SK-MEL-5 (cell line): ENCODE measurements at regions not wholly inside any gene's neighbourhood (a gene's known extent, or its start where the extent isn't known, plus 50 kb on each side); places are given as distances from the start of the nearest gene placed in this dataset.

ENCODE experiments used
- DNase-seq: peaks from one replicate; pipeline ENCODE4 v3.0.0-alpha.2; 2016; ENCODE audit warnings: low read depth, low spot score
- in situ Hi-C: cut with HindIII; loops from 2 replicates; pipeline ENCODE4 v1.10.0; 2016; ENCODE audit warnings: low sequenced_read_pairs, high pct_unique_total_duplicates, low pct_unique_long_range_greater_than_20kb

DNA sequence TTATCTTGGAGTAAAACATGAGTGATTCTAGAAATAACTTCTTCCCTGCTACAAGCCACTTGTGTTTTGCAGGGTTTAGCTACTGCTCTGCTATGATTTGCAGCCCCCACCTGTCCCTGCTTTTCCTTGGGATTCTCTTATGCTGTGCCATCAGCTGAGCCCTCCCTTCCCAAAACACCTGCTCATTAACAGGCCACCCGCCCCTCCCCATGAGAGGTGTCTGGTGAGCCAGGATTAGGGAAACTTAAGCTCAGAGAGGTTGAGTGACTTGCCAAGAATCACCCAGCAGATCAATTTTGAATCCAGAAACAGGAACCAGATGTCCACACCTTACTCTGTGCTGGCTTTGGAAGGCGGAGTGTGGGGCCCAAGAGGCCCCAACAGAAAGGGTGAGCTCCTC lies 111.7 kb upstream of the CXCL14 start:
- in situ Hi-C loops: no loop called here
- no peak for DNase-seq

DNA sequence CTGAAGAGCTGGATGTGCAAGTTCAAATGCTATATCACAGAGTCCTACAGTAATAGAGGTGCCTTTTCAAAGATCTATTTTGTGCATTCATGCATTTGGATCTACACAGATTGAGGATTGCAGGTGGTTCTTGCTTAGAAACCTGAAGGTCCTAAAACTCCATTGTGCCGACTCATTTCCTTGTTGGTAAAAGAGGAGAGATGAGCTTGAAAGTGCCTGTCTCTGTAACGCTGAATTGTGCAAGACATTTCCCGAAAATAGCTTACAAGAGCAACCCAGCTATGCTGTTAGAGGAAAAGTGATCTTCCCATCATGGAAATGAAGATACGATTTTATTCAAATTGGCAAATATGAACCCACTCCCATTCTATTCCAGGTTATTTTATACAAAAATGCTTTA lies 110.7 kb upstream of the CXCL14 start:
- in situ Hi-C loops: no loop called here
- no peak for DNase-seq

DNA sequence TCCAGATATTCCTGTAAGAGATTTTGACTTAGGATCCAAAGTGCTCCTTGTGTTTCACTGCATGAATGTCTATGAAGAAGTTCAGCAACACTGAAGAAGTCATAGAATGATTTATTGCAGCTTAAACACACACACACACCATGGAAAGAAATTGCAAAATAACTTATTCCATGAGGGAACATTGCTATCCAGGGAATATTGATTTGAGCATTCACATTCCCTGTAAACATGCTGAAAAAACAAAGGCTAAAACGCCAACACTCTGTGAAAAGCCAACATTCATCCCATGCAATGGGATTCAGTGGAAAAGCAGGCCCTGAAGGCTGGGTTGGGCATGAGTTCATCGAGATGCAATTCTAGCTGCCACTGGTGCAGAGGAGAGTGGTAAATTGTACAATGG lies 109.6 kb upstream of the CXCL14 start:
- no peak for DNase-seq
- in situ Hi-C loops: no loop called here

DNA sequence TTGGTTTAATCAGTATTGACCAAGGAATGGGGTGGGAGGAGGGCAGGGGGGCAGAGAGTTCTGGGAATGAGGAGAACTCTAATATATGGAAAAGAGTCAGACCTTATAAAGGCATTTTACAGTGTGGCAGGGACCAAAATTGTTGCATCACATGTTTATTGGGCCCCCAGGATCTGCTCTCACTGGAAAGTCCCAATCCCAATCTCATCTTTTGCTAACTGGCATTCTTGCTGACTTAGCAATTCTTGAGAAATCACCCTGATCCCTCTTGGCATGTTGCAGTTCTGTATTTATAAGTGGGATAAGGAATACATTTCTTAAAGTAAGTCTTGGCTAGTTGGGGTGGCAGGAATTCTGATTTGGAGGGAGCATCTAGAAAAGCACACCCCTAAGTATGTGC lies 104.4 kb upstream of the CXCL14 start:
- in situ Hi-C loops: no loop called here
- DNase-seq: no peak

DNA sequence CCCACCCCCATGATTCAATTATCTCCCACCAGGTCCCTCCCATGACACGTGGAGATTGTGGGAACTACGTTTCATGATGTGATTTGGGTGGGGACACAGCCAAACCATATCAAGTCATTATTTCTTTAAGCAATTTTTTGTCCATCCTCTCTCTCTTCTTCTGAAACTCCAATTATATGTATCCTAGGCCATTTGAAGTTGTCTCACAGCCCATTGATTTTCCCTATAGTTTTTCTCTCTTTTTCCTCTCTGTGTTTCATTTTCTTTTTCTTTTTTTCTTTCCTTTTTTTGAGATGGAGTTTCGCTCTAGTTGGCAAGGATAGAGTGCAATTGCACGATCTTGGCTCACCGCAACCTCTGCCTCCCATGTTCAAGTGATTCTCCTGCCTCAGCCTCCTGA lies 101.9 kb upstream of the CXCL14 start:
- DNase-seq: no peak
- in situ Hi-C loops: no loop called here

DNA sequence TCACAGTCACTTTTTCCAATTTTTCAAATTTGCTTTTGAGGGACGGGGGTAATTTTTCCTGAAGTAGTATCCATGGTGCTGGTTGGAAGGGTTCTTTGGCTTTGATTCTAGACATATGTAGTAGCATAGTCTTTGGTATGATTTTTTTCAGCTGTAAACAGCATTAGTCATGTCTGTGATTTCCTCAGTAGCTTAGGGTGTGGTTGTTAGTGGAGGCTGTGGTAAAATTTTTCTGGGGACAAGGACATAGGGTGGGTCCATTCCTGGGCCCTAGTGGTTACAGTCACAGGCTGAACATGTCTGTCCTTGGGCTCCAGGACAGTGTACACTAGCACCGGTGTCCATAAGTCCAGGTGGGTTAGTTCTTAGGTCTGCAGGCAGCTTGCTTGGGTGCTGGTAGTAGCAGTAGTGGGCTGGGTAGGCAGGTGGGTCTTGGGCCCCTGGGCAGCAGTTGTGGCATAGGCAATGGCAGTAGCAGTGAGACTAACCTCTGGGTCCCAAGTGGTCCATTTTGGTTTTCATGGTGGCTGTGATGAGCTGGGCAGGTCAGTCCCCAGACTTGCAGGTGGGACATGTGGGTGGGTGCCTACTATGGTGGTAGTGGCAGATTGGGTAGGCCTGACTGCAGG lies 100.0 kb upstream of the CXCL14 start:
- in situ Hi-C loops: no loop called here
- DNase-seq: no peak

DNA sequence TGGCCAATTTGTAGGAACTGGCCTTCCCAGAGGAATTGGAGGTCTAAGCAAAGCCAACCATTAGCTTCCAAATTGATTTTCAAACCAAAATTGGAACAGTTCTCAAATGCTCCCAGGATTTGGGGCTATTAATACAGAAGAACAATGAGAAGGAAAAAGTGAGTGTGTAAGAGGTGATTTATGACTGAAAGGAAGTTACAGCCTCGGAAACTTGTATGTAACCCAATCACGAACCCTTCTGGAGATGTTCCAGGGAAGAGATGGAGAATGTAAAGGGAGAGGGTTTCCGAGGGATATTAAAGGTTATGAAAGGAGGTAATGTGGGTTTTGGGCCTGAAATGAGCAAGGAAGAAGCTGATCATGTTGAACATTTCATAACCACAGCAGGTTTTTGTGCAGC lies 93.2 kb upstream of the CXCL14 start:
- in situ Hi-C loops: no loop called here

DNA sequence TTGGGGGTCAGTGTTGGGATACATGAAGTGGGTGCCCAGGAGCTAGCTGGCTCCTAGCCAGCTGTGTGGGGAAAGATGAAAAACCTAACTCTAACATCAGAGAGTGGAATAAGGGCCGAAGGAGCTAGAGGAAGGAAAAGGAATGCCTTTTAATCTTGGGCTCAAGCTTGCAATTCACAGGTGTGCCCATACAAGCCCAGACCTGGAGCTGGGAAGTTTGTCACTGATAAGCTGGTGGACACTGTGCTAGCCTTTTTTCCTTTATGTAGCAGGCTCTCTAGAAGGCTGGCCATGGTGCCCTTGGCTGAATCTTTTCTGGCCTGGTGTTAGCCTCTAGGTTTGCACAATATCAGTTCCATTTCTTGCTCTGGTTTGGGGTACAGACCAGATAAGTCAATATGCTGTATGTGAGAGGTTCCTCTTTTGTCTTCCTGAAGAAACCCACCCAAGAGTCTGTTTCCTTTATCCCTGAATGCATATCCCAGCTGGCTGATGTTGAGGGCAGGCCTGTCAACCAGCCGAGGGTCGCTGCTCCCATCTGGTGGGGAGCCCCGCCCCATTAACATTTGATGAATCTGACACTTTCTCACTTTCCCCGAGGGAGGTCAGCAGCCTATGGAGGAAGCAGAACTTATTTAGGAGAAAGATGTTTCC lies 92.4 kb upstream of the CXCL14 start:
- in situ Hi-C loops: no loop called here

More for the DNA sequence above, 93.2 kb upstream of the CXCL14 start:
- DNase-seq: no peak

DNA sequence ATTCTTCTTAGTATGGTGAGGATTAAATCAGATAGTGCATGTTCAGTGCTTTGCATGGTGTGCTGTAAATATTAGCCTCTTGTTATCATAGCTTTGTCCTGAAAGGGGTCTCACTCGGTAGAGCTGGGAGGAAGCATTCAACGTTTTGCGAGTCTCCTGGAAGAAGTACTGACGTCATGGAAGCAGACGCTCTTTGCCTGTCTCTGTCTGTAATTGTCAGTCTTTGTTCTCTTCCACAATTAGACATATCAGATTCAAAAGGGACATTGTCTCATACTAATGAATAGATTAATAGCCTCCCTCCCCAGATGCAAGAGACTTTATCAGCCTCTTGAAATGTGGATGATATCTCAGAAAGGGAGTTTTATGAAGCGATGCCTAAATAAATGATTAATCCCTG lies 91.8 kb upstream of the CXCL14 start:
- in situ Hi-C loops: no loop called here
- DNase-seq: peak; percentile 25

More for the DNA sequence above, 92.4 kb upstream of the CXCL14 start:
- DNase-seq: no peak

DNA sequence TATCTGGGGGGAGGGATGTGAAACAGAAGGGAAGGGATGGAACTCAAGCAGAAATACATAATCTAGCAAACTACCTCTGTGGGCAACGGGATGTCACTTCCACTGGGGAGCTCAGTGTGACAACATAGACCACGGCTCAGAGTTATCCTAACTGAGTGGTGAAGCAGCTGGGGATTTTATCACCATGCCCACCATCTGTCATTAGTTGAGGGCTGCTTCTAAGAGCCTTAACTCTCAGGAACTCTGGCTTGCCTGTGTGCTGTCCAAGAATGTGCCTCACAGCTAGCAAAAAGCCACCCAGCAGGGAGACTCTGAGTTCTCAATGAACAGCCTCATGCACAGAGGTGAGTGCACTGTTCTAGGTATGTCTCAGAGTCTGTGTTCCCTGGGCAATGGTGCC lies 90.6 kb upstream of the CXCL14 start:
- no peak for DNase-seq
- in situ Hi-C loops: no loop called here

DNA sequence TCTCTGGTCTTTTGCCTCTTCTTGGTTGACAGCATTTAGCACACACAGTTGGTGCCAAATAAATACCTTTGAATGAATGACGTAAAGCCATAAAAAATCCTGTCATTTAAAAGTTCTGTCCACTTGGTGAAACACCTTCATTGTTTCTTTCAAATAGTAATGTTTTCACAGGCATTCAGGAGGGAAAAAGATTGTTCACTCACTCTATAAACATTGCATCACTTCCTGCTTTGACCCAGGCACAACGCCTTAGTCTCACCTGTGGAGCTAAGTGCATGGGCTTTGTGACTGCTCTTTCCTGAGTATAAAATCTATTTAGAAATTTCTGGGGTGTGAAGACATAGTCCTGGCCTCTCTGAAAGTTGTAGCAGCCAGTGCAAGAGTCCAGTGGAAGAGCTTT lies 88.9 kb upstream of the CXCL14 start:
- in situ Hi-C loops: no loop called here
- no peak for DNase-seq

DNA sequence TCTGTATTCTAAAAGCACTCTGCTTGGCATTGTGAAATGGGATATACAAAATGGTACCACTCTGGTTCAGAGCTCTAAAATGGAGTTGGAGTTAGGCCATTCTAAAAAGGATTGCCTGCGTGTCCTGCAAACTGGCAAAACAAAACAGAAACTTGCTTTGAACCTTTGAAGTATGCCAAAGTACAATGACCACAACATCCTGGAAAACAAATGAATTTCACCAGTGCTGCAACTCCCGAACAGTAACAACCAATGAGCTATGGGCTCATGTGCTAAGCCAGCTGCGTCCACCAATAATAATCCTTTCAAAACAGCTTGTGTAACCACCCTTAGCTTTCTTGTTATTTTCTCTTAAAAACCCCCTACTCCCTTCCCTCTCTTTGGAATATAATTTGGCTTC lies 88.4 kb upstream of the CXCL14 start:
- in situ Hi-C loops: no loop called here
- DNase-seq: no peak

DNA sequence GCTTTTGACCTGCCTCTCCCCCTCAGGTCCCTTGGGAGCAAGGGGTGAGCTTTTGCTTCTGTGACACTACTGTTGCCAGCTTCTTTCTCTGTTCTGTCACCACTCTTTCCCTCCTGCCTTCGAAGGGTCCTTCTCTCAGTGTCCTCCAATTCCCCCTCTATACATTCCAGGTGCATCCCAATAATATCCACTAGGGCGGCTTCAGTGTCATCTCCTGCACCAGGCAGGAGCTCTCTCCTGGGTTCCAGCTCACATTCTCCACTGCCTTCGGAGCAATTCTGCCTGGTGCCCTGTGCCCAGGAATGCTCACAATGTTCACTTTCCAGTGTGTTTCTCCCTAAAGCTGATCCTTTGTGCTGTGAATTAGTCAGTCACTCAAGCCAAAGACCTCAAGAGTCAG lies 83.9 kb upstream of the CXCL14 start:
- DNase-seq: no peak
- in situ Hi-C loops: no loop called here

DNA sequence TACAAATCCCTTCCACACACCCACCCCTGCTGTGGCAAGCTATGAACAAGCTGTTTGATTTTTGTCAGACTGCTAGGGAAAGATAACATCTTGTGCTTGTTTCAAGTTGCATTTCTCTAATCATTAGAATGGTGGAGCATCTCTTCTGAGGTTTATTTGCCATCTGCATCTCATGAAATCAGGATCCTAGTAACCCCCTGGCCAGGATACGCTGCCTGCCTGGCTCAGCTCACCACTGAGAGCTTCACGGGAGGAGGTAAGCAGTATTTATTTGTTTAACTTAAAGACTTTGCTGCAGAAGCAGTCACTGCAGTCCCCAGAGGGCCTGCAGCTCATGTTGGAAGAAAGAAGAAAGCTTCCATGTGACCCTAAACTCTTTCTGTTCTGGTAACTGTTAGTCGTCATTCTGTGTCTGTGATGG lies 83.3 kb upstream of the CXCL14 start:
- no peak for DNase-seq

DNA sequence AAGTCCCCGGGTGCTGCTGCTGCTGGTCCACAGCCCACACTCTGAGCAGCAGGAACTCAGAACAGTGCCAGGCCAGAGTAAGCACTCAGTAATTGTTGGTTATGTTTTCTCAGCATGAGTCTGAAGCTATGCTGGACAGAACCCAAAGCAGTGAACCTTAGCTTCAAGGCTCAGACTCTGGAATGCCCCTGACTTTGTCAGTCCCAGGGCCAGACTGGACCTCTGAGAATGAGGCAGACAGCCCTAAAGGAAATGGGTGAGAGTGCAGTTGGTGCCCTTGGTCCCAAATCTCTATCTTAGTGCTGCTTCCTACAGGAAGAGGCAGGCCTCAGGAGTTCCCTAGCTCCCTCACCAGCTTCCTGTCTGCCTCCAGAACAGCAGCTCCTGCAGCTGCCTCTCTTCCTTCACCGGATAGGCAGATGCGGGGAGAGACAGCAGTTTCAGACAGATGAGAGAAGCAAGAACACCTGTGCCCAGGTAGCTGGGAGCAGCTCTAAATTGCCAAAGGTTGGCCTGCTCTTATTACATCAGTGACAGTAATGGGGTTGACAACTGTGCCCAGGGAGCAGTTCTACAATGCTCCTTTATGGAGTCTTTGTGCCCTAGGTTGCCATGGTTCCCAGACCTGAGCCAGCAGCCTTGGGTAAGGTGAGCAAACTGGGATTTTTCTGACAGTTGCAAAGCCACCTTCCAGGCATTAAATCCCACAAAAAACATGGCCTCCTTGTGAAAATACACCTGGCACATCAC lies 82.2 kb upstream of the CXCL14 start:
- no peak for DNase-seq
- in situ Hi-C loops: no loop called here

More for the DNA sequence above, 83.3 kb upstream of the CXCL14 start:
- in situ Hi-C loops: no loop called here

DNA sequence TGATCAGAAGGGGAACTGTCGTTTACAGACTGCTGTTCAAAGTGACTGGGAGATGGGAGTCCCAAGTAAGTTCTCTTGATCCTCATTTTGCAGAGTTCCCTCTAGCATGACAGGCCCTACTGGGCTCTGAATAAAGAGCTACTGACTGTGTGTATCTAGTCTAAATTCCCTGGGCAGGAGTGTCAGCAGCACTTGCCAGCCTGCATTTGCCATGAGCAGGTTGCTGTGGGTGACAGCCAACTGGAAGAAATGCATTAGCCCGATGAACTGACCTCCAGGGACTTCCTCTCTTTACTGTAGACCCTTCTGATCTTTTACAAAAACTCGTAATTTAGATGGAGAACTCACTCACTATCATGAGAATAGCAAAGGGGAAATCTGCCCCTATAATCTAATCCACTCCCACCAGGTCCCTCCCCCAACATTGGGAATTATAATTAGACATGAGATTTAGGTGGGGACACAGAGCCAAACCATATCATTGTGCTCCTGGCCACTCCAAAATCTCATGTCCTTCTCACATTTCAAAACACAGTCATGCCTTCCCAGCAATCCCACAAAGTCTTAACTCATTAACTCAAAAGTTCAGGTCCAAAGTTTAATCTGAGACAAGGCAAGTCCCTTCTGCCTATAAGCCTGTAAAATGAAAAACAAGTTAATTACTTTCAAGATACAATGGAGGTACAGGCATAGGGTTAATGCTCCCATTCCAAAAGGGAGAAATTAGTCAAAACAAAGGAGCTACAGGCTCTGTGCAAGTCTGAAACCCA lies 78.9 kb upstream of the CXCL14 start:
- in situ Hi-C loops: no loop called here
- no peak for DNase-seq

DNA sequence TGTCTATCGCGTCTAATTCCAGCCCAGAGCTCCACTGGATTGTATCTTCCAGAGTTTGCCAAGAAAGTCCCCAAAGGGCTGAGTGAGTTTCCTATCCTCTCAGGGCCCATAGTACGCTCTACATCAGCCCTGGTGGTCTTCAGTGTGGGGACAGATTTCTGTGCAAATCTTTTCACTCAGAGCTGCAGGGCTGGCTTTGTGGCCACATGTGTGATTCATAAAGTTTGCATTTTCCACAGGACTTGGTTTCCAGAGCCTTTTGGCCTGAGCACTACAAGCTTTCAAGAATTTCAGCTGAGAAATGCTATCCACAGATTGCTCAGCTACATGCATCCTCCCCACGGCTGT lies 76.7 kb upstream of the CXCL14 start:
- in situ Hi-C loops: no loop called here
- DNase-seq: no peak

DNA sequence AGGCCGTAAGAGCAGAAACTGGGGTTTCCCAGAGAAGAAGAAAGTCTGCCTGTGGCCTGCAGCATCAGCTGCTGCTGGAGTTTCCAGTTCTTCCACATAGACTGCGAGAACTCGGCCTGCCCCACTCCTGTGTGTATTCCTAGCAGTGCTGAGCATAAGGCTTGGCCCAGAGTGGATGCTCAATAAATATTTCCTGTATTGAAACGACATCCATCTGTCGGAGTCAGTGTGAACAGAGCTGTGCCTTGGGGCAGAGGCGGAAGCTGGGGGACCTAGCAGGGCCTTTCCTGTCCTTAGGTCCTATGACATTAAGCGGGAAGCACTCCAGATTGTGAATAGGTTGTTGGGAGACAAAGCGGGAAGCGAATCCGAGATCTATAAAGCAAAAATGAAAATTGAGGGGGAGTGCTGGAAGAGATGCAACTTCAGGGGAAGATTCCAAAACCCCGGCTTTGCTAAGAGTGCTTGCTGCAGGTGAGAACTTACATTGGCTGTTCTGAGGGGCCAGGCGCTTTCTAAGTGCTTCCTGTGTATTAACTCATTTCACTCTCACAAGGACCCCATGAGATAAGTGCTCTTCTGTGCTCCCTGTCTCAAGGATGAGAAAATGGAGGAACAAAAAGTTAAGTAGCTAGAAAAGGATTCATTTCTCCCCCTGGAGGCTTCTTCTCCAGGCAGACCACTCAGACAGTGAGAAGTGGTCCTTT lies 76.1 kb upstream of the CXCL14 start:
- DNase-seq: no peak
- in situ Hi-C loops: no loop called here
